ENCODE measurements at regions not wholly inside any gene's neighbourhood (a gene's known extent, or its start where the extent isn't known, plus 50 kb on each side); places are given as distances from the start of the nearest gene placed in this dataset.

GRCh38 chr1:106979371-106979770 lies 77.1 kb upstream of the PRMT6 start:
- no peak overlapping the region for H3K4me3 ChIP-seq (ENCODE audit: low read depth, low read length)
- TF ChIP-seq, protein P1, sequence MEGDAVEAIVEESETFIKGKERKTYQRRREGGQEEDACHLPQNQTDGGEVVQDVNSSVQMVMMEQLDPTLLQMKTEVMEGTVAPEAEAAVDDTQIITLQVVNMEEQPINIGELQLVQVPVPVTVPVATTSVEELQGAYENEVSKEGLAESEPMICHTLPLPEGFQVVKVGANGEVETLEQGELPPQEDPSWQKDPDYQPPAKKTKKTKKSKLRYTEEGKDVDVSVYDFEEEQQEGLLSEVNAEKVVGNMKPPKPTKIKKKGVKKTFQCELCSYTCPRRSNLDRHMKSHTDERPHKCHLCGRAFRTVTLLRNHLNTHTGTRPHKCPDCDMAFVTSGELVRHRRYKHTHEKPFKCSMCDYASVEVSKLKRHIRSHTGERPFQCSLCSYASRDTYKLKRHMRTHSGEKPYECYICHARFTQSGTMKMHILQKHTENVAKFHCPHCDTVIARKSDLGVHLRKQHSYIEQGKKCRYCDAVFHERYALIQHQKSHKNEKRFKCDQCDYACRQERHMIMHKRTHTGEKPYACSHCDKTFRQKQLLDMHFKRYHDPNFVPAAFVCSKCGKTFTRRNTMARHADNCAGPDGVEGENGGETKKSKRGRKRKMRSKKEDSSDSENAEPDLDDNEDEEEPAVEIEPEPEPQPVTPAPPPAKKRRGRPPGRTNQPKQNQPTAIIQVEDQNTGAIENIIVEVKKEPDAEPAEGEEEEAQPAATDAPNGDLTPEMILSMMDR (IDR thresholded peaks at IDR 0.05; ENCODE audit: low read depth, low read length) = no peak

- no peak overlapping the region for H3K4me3 ChIP-seq (ENCODE audit: low read depth, low read length)
- TF ChIP-seq, protein P1 (IDR thresholded peaks at IDR 0.05; ENCODE audit: low read depth, low read length) = no peak
Observed at GRCh38 chr1:106980121-106980520, 76.4 kb upstream of the PRMT6 start.

GRCh38 chr1:106984801-106985200 lies 71.7 kb upstream of the PRMT6 start:
- TF ChIP-seq, protein P1 (IDR thresholded peaks at IDR 0.05; ENCODE audit: low read depth, low read length) = no peak
- no peak overlapping the region for H3K4me3 ChIP-seq (ENCODE audit: low read depth, low read length)

GRCh38 chr1:106986603-106987002 lies 69.9 kb upstream of the PRMT6 start:
- no peak overlapping the region for H3K4me3 ChIP-seq (ENCODE audit: low read depth, low read length)
- TF ChIP-seq, protein P1 (IDR thresholded peaks at IDR 0.05; ENCODE audit: low read depth, low read length) = no peak

- H3K4me3 ChIP-seq (ENCODE audit: low read depth, low read length) = no peak overlapping the region
- TF ChIP-seq, protein P1 (IDR thresholded peaks at IDR 0.05; ENCODE audit: low read depth, low read length) = no peak
Observed at GRCh38 chr1:106995970-106996369, 60.5 kb upstream of the PRMT6 start.

DNA sequence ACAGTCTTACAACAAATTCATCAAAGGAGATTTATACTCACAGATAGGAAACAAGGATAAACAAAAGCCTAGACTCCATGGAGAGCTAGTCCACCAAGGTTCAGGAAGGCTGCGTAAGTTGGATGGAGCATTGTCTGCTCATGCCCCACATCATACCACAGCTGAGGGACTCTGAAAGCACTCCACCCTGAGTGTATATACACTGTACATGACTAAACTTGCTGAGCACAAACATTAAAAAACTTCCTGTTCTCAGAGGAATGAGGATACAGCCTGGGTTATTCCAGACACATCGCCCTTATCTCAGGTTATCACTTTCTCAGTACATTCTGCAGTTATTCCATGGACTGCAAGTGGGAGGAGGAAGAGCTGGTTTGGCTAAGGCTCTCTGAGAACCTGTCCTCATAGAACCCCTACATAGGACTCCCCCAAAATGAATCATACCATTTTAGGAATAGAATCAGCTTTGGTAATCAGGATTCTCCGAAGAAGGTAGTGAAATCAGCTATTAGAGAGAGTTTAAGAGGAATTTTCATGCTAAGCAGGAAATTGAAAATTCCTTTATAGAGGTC lies 58.0 kb upstream of the PRMT6 start:
- TF ChIP-seq, protein P1 (IDR thresholded peaks at IDR 0.05; ENCODE audit: low read depth, low read length) = no peak
- no peak overlapping the region for H3K4me3 ChIP-seq (ENCODE audit: low read depth, low read length)

GRCh38 chr1:107000902-107001301 lies 55.6 kb upstream of the PRMT6 start:
- TF ChIP-seq, protein P1 (IDR thresholded peaks at IDR 0.05; ENCODE audit: low read depth, low read length) = no peak
- H3K4me3 ChIP-seq (ENCODE audit: low read depth, low read length) = no peak overlapping the region
